Body of pancreas (tissue), 4 donors: ENCODE measurements at regions not wholly inside any gene's neighbourhood (a gene's known extent, or its start where the extent isn't known, plus 50 kb on each side); places are given as distances from the start of the nearest gene placed in this dataset.

Experiments used
- ATAC-seq: fragments of 150-250 bp; one replicate; pipeline ENCODE4 v1.9.1; 2016
- DNase-seq, 4 donors: peaks; one replicate each; pipeline ENCODE4 v3.0.0-alpha.2; 2019
- H3K27ac ChIP-seq, 4 donors: fragments of 200-600 bp; sonication (generic); 1 replicate in 3 of 4; 2 replicates in 1 of 4; pipeline versions ENCODE4 v1.5.1 to v1.6.1; 2016 to 2019; ENCODE audit warnings: mild to moderate bottlenecking in 1 of 4, mixed read lengths in 1 of 4, moderate library complexity in 1 of 4
- H3K27me3 ChIP-seq, 2 donors: fragments of 200-600 bp; sonication (generic); one replicate each; pipeline ENCODE4 v1.6.0; 2016; ENCODE audit warnings: mild to moderate bottlenecking in 1 of 2
- H3K36me3 ChIP-seq, 2 donors: fragments of 200-600 bp; sonication (generic); replicated peaks in 1 of 2; 2 replicates each; pipeline ENCODE4 v1.5.1; 2016; ENCODE audit warnings: low read depth in 2 of 2; ENCODE audit not compliant: insufficient read depth in 1 of 2
- H3K4me1 ChIP-seq: fragments of 200-600 bp; sonication (generic); one replicate; pipeline ENCODE4 v1.6.0; 2016
- H3K4me3 ChIP-seq, 2 donors: fragments of 200-600 bp; sonication (generic); 1 replicate in 1 of 2; 2 replicates in 1 of 2; pipeline ENCODE4 v1.5.1; 2016 to 2019
- H3K9me3 ChIP-seq, 3 donors: fragments of 200-600 bp; sonication (generic); 1 replicate in 2 of 3; 2 replicates in 1 of 3; pipeline ENCODE4 v1.5.1; 2016
- POLR2A ChIP-seq, 3 donors: fragments of 450-650 bp; IDR thresholded peaks; one replicate each; pipeline ENCODE4 v1.6.1; 2016; ENCODE audit warnings: antibody characterized with exemption in 3 of 3, mild to moderate bottlenecking in 2 of 3
- WGBS, 2 donors: methylation state at CpG; one replicate each; pipeline ENCODE4 v1.1.5; 2017; 5-methylcytosine and 5-hydroxymethylcytosine counted together
- intact Hi-C: fragments of 100-400 bp; cut with DNase I; formaldehyde crosslinking; loops from one replicate; pipeline ENCODE4 v1.15.1; 2023
- TF ChIP-seq, protein P1 (sequence below), 7 experiments: fragments of 450-650 bp in 4 of 7; fragments of 200-600 bp in 3 of 7; sonication (generic) in 3 of 7; IDR thresholded peaks; one replicate each; pipeline ENCODE4 v1.5.1; 2016 to 2019; ENCODE audit warnings: antibody characterized with exemption in 7 of 7

GRCh38 chr1:238319957-238320356 is 429.2 kb upstream of the ZP4 start:
- H3K27me3 ChIP-seq: no peaks in the 10 kb centered on the region
- H3K9me3 ChIP-seq: no peaks in the 10 kb centered on the region
- DNase-seq (no peak), ATAC-seq (no peak)
- intact Hi-C loops: no loop called here
- no peaks in the 10 kb centered on the region for H3K36me3 ChIP-seq
- 76 to 78% methylated on average over 5 of the region's 5 CpGs for WGBS, 2 donors
- TF ChIP-seq POLR2A (IDR thresholded peaks at IDR 0.05): no peak
- TF ChIP-seq, protein P1, sequence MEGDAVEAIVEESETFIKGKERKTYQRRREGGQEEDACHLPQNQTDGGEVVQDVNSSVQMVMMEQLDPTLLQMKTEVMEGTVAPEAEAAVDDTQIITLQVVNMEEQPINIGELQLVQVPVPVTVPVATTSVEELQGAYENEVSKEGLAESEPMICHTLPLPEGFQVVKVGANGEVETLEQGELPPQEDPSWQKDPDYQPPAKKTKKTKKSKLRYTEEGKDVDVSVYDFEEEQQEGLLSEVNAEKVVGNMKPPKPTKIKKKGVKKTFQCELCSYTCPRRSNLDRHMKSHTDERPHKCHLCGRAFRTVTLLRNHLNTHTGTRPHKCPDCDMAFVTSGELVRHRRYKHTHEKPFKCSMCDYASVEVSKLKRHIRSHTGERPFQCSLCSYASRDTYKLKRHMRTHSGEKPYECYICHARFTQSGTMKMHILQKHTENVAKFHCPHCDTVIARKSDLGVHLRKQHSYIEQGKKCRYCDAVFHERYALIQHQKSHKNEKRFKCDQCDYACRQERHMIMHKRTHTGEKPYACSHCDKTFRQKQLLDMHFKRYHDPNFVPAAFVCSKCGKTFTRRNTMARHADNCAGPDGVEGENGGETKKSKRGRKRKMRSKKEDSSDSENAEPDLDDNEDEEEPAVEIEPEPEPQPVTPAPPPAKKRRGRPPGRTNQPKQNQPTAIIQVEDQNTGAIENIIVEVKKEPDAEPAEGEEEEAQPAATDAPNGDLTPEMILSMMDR (IDR thresholded peaks at IDR 0.05): no peak
- no peak overlapping the region for H3K4me3 ChIP-seq
- H3K27ac ChIP-seq: no peak overlapping the region
- H3K4me1 ChIP-seq: peaks cover 5% of the 10 kb centered on the region

DNA sequence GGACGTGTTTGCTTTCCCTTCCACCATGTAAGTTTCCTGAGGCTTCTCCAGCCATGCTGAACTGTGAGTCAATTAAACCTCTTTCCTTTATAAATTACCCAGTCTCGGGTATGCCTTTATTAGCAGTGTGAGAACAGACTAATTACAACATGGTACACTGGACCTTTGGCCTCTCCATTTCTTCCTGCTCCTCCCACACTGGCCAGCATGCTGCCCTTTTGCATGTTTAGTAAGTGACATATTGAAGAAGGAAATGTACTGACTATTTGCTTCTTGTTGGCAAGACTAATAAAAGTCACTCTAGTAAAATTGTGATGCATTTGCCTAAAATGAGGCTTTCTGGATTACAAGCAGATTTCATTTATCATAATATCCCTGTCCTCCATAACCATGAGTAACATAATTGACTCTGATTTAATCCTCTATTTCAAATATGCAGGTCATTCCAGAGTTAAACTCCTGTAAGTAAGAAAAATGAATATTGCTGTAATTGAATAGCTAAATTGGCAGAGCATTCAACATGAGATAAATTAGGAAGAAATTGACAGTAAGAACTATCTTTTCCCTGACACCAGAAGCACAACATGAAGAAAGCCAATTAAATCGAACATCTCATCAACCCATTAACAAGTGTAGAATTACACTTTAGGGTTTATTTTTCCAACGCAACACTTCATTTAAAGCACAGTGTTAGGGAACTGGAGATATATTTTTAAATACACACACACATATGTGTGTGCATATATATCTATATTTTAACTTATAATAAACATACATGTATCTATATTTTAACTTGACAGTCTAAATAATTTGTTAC is 427.8 kb upstream of the ZP4 start:
- H3K4me3 ChIP-seq: no peak overlapping the region
- H3K9me3 ChIP-seq: no peaks in the 10 kb centered on the region
- H3K36me3 ChIP-seq: no peaks in the 10 kb centered on the region
- WGBS, 2 donors: 77% methylated on average over 4 of the region's 4 CpGs
- H3K4me1 ChIP-seq: no peaks in the 10 kb centered on the region
- DNase-seq (no peak), ATAC-seq (no peak)
- TF ChIP-seq POLR2A (IDR thresholded peaks at IDR 0.05): no peak
- TF ChIP-seq, protein P1 (IDR thresholded peaks at IDR 0.05): no peak
- H3K27ac ChIP-seq: no peak overlapping the region
- no peaks in the 10 kb centered on the region for H3K27me3 ChIP-seq
- intact Hi-C loops: no loop called here

GRCh38 chr1:238312969-238313368 is 422.2 kb upstream of the ZP4 start:
- 63 to 84% methylated on average over 1 of the region's 1 CpG for WGBS, 2 donors
- intact Hi-C loops: no loop called here
- ATAC-seq: no peak
- Histone ChIP-seq H3K27me3 (no peaks in the 10 kb centered on the region), H3K4me3 (no peak overlapping the region), H3K4me1 (no peaks in the 10 kb centered on the region), H3K9me3 (no peaks in the 10 kb centered on the region), H3K27ac (no peak overlapping the region), H3K36me3 (no peaks in the 10 kb centered on the region)
- DNase-seq: no peak
- TF ChIP-seq, protein P1 (IDR thresholded peaks at IDR 0.05): no peak
- TF ChIP-seq POLR2A (IDR thresholded peaks at IDR 0.05): no peak

- Histone ChIP-seq H3K36me3 (no peaks in the 10 kb centered on the region), H3K27me3 (no peaks in the 10 kb centered on the region), H3K4me1 (no peaks in the 10 kb centered on the region), H3K9me3 (no peaks in the 10 kb centered on the region), H3K27ac (no peak overlapping the region), H3K4me3 (no peak overlapping the region)
- ATAC-seq (no peak), DNase-seq (no peak)
- 68% methylated on average over 1 of the region's 1 CpG for WGBS, 2 donors
- intact Hi-C loops: no loop called here
- no peak for TF ChIP-seq POLR2A (IDR thresholded peaks at IDR 0.05)
- TF ChIP-seq, protein P1 (IDR thresholded peaks at IDR 0.05): no peak
These were observed 415.7 kb upstream of the ZP4 start for GRCh38 chr1:238306411-238306810.

DNA sequence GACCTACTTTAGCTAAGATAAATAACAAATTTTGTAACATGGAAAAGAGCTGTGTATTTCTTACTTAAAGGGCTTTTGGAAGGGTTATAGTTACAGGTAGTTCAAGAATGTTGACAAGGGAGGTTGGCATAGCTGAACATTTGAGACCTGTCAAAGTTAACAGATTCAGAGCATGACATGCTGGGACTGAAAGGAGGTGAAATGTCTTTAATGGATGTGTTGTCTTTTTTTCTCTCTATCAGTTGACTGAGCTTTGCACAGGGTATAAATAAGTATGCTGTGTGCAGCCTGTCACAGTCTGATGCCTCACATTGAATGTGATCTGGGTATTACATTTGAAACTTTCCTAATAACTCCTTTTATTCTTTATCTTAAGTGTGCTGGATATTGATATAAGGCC is 411.9 kb upstream of the ZP4 start:
- H3K9me3 ChIP-seq: no peaks in the 10 kb centered on the region
- H3K36me3 ChIP-seq: no peaks in the 10 kb centered on the region
- no peak for ATAC-seq
- no peak overlapping the region for H3K4me3 ChIP-seq
- no peaks in the 10 kb centered on the region for H3K4me1 ChIP-seq
- no peaks in the 10 kb centered on the region for H3K27me3 ChIP-seq
- DNase-seq: no peak
- TF ChIP-seq, protein P1 (IDR thresholded peaks at IDR 0.05): no peak
- TF ChIP-seq POLR2A (IDR thresholded peaks at IDR 0.05): no peak
- intact Hi-C loops: no loop called here
- no peak overlapping the region for H3K27ac ChIP-seq
